CD4-positive, CD25-positive, alpha-beta regulatory T cell (primary cell): ENCODE measurements at regions not wholly inside any gene's neighbourhood (a gene's known extent, or its start where the extent isn't known, plus 50 kb on each side); places are given as distances from the start of the nearest gene placed in this dataset.
A peak's percentile ranks its signal among the peaks of the same experiment; 100 is the strongest.

Experiments used
- ATAC-seq, 2 donors: fragments of 150-1000 bp; cut with Tn5 transposase; one replicate each; pipeline ENCODE4 v1.10.0; 2021; ENCODE audit warnings: low read depth in 2 of 2, moderate number of reproducible peaks in 2 of 2, moderate library complexity in 1 of 2
- DNase-seq, 3 donors: peaks; one replicate each; pipeline versions ENCODE4 v3.0.0 to v3.0.0-alpha.2; 2012 to 2022; ENCODE audit warnings: mixed read lengths in 1 of 3
- H3K27ac ChIP-seq: one replicate; pipeline ENCODE4 v1.7.0; 2013; ENCODE audit warnings: mild to moderate bottlenecking, low read length; ENCODE audit not compliant: insufficient read depth, poor library complexity, severe bottlenecking
- H3K27me3 ChIP-seq: one replicate; pipeline ENCODE4 v1.7.0; 2013; ENCODE audit warnings: low read length; ENCODE audit not compliant: control insufficient read depth, insufficient read depth
- H3K36me3 ChIP-seq: one replicate; pipeline ENCODE4 v1.7.0; 2013; ENCODE audit warnings: mild to moderate bottlenecking, low read length, moderate library complexity; ENCODE audit not compliant: control insufficient read depth, insufficient read depth
- H3K4me1 ChIP-seq: 2 replicates; pipeline ENCODE4 v1.7.0; 2013; ENCODE audit warnings: mild to moderate bottlenecking, low read length; ENCODE audit not compliant: insufficient read depth, control insufficient read depth, poor library complexity, severe bottlenecking
- H3K4me3 ChIP-seq: one replicate; pipeline ENCODE4 v1.7.0; 2013; ENCODE audit warnings: low read depth, mild to moderate bottlenecking, low read length, moderate library complexity
- H3K9me3 ChIP-seq, 2 experiments: 1 replicate in 1 of 2; 2 replicates in 1 of 2; pipeline ENCODE4 v1.7.0; 2013; ENCODE audit warnings: low read length in 2 of 2, mild to moderate bottlenecking in 1 of 2, moderate library complexity in 1 of 2; ENCODE audit not compliant: control insufficient read depth in 2 of 2
- H3K27ac Mint-ChIP-seq, 3 donors: one replicate each; pipeline ENCODE4 v1.8.0; 2020 to 2022; ENCODE audit warnings: mild to moderate bottlenecking in 3 of 3, mixed read lengths in 3 of 3, moderate library complexity in 2 of 3
- H3K27me3 Mint-ChIP-seq: one replicate; pipeline ENCODE4 v1.8.0; 2022; ENCODE audit warnings: mild to moderate bottlenecking, mixed read lengths
- H3K36me3 Mint-ChIP-seq: one replicate; pipeline ENCODE4 v1.8.0; 2020; ENCODE audit warnings: mixed read lengths
- H3K4me1 Mint-ChIP-seq, 4 donors: one replicate each; pipeline ENCODE4 v1.8.0; 2020 to 2022; ENCODE audit warnings: mixed read lengths in 4 of 4, mild to moderate bottlenecking in 1 of 4
- H3K4me3 Mint-ChIP-seq, 4 donors: one replicate each; pipeline ENCODE4 v1.8.0; 2020 to 2022; ENCODE audit warnings: mild to moderate bottlenecking in 4 of 4, mixed read lengths in 4 of 4, moderate library complexity in 3 of 4
- H3K9me3 Mint-ChIP-seq, 7 donors: one replicate each; pipeline ENCODE4 v1.8.0; 2020 to 2022; ENCODE audit warnings: mixed read lengths in 7 of 7, mild to moderate bottlenecking in 3 of 7, moderate library complexity in 2 of 7

GRCh38 chr14:56461276-56462275 lies 118.0 kb upstream of the TMEM260 start:
- Histone ChIP-seq H3K4me1 (no peaks in the 10 kb centered on the region), H3K36me3 (no peaks in the 10 kb centered on the region), H3K9me3 (no peaks in the 10 kb centered on the region), H3K4me3 (no peak overlapping the region), H3K27ac (no peak overlapping the region), H3K27me3 (no peaks in the 10 kb centered on the region)
- ATAC-seq: no peak
- Mint-ChIP-seq H3K36me3 (no peaks in the 10 kb centered on the region), H3K4me3 (no peak overlapping the region), H3K9me3 (peaks cover 0 to 6% (median 2%) of the 10 kb centered on the region in 7 donors), H3K4me1 (no peaks in the 10 kb centered on the region), H3K27ac (peak overlapping the region in 1 of 3 donors; percentile 15), H3K27me3 (peaks cover 25% of the 10 kb centered on the region)
- DNase-seq: no peak

GRCh38 chr14:56463271-56463890 lies 116.2 kb upstream of the TMEM260 start:
- H3K27ac ChIP-seq: no peak overlapping the region
- H3K27me3 ChIP-seq: no peaks in the 10 kb centered on the region
- H3K4me1 ChIP-seq: no peaks in the 10 kb centered on the region
- Mint-ChIP-seq H3K27ac (no peak overlapping the region), H3K27me3 (peaks cover 30% of the 10 kb centered on the region), H3K36me3 (no peaks in the 10 kb centered on the region), H3K9me3 (peaks cover 0 to 4% (median 0%) of the 10 kb centered on the region in 7 donors), H3K4me3 (no peak overlapping the region), H3K4me1 (no peaks in the 10 kb centered on the region)
- DNase-seq (no peak), ATAC-seq (no peak)
- H3K9me3 ChIP-seq: no peaks in the 10 kb centered on the region
- no peak overlapping the region for H3K4me3 ChIP-seq
- no peaks in the 10 kb centered on the region for H3K36me3 ChIP-seq

GRCh38 chr14:56471056-56471455 lies 108.5 kb upstream of the TMEM260 start:
- Mint-ChIP-seq H3K27me3 (peaks cover 9% of the 10 kb centered on the region), H3K36me3 (no peaks in the 10 kb centered on the region), H3K27ac (no peak overlapping the region), H3K4me1 (no peaks in the 10 kb centered on the region), H3K4me3 (no peak overlapping the region), H3K9me3 (peaks cover 0 to 2% (median 0%) of the 10 kb centered on the region in 7 donors)
- no peak overlapping the region for H3K4me3 ChIP-seq
- no peaks in the 10 kb centered on the region for H3K4me1 ChIP-seq
- H3K27me3 ChIP-seq: no peaks in the 10 kb centered on the region
- DNase-seq (no peak), ATAC-seq (no peak)
- no peak overlapping the region for H3K27ac ChIP-seq
- H3K36me3 ChIP-seq: no peaks in the 10 kb centered on the region
- no peaks in the 10 kb centered on the region for H3K9me3 ChIP-seq

GRCh38 chr14:56474419-56475022 lies 105.1 kb upstream of the TMEM260 start:
- H3K9me3 Mint-ChIP-seq: peaks cover 0 to 2% (median 0%) of the 10 kb centered on the region in 7 donors
- DNase-seq (peak in 2 of 3 donors; percentile 35 to 46), ATAC-seq (peak in 1 of 2 donors; percentile 46)
- peaks cover 5% of the 10 kb centered on the region for H3K27me3 ChIP-seq
- H3K4me3 Mint-ChIP-seq: no peak overlapping the region
- no peak overlapping the region for H3K4me3 ChIP-seq
- no peaks in the 10 kb centered on the region for H3K4me1 ChIP-seq
- H3K27ac Mint-ChIP-seq: no peak overlapping the region
- no peaks in the 10 kb centered on the region for H3K36me3 ChIP-seq
- no peaks in the 10 kb centered on the region for H3K9me3 ChIP-seq
- no peaks in the 10 kb centered on the region for H3K4me1 Mint-ChIP-seq
- H3K27ac ChIP-seq: no peak overlapping the region
- no peaks in the 10 kb centered on the region for H3K36me3 Mint-ChIP-seq
- no peaks in the 10 kb centered on the region for H3K27me3 Mint-ChIP-seq

- Mint-ChIP-seq H3K4me1 (no peaks in the 10 kb centered on the region), H3K4me3 (no peak overlapping the region), H3K36me3 (no peaks in the 10 kb centered on the region), H3K9me3 (peaks cover 0 to 2% (median 0%) of the 10 kb centered on the region in 7 donors), H3K27ac (no peak overlapping the region), H3K27me3 (no peaks in the 10 kb centered on the region)
- Histone ChIP-seq H3K4me1 (no peaks in the 10 kb centered on the region), H3K9me3 (no peaks in the 10 kb centered on the region), H3K4me3 (no peak overlapping the region), H3K27ac (no peak overlapping the region), H3K27me3 (no peaks in the 10 kb centered on the region), H3K36me3 (no peaks in the 10 kb centered on the region)
- DNase-seq (no peak), ATAC-seq (no peak)
Measured at GRCh38 chr14:56482310-56482911, 97.2 kb upstream of the TMEM260 start.

GRCh38 chr14:56487090-56487667 lies 92.4 kb upstream of the TMEM260 start:
- ATAC-seq (no peak), DNase-seq (no peak)
- no peaks in the 10 kb centered on the region for H3K36me3 Mint-ChIP-seq
- H3K27me3 Mint-ChIP-seq: peaks cover 5% of the 10 kb centered on the region
- no peak overlapping the region for H3K4me3 Mint-ChIP-seq
- Histone ChIP-seq H3K36me3 (no peaks in the 10 kb centered on the region), H3K9me3 (no peaks in the 10 kb centered on the region), H3K4me1 (no peaks in the 10 kb centered on the region), H3K27me3 (no peaks in the 10 kb centered on the region), H3K4me3 (no peak overlapping the region), H3K27ac (no peak overlapping the region)
- H3K27ac Mint-ChIP-seq: no peak overlapping the region
- peaks cover 0 to 4% (median 2%) of the 10 kb centered on the region in 4 donors for H3K4me1 Mint-ChIP-seq
- H3K9me3 Mint-ChIP-seq: peaks cover 0 to 2% (median 0%) of the 10 kb centered on the region in 7 donors

- Histone ChIP-seq H3K4me3 (no peak overlapping the region), H3K9me3 (no peaks in the 10 kb centered on the region), H3K27me3 (no peaks in the 10 kb centered on the region), H3K4me1 (no peaks in the 10 kb centered on the region), H3K27ac (no peak overlapping the region), H3K36me3 (no peaks in the 10 kb centered on the region)
- peaks cover 5% of the 10 kb centered on the region for H3K27me3 Mint-ChIP-seq
- H3K27ac Mint-ChIP-seq: no peak overlapping the region
- no peaks in the 10 kb centered on the region for H3K36me3 Mint-ChIP-seq
- ATAC-seq: no peak
- H3K4me1 Mint-ChIP-seq: peaks cover 0 to 4% (median 2%) of the 10 kb centered on the region in 4 donors
- H3K9me3 Mint-ChIP-seq: peaks cover 0 to 2% (median 0%) of the 10 kb centered on the region in 7 donors
- DNase-seq: no peak
- H3K4me3 Mint-ChIP-seq: no peak overlapping the region
Measured at GRCh38 chr14:56487761-56488160, 91.8 kb upstream of the TMEM260 start.
